ENCODE measurements at regions not wholly inside any gene's neighbourhood (a gene's known extent, or its start where the extent isn't known, plus 50 kb on each side); places are given as distances from the start of the nearest gene placed in this dataset.
A peak's percentile ranks its signal among the peaks of the same experiment; 100 is the strongest.

- TF ChIP-seq CTBP1 (IDR thresholded peaks at IDR 0.05; ENCODE audit: borderline replicate concordance): no peak
- no peak for TF ChIP-seq PKNOX1 (IDR thresholded peaks at IDR 0.05)
- DNase-seq (ENCODE audit: extremely low spot score): no peak
- ChIA-PET POLR2A (no interaction called here), CTCF (no interaction called here)
Measured at GRCh38 chr5:26791433-26791832, 247.0 kb downstream of the CDH9 start.

- DNase-seq (ENCODE audit: extremely low spot score): no peak
- CTCF ChIA-PET: no interaction called here
- TF ChIP-seq ARNT (IDR thresholded peaks at IDR 0.05): no peak
- TF ChIP-seq BHLHE40 (IDR thresholded peaks at IDR 0.05; ENCODE audit: borderline replicate concordance): no peak
- TF ChIP-seq FOXK2 (IDR thresholded peaks at IDR 0.05): no peak
- no peak for TF ChIP-seq FOXA1 (IDR thresholded peaks at IDR 0.05)
- TF ChIP-seq ELF4 (IDR thresholded peaks at IDR 0.05): no peak
- TF ChIP-seq FOXM1 (IDR thresholded peaks at IDR 0.05; ENCODE audit: borderline replicate concordance): no peak
- TF ChIP-seq ZNF384 (IDR thresholded peaks at IDR 0.05): no peak
- TF ChIP-seq TARDBP (IDR thresholded peaks at IDR 0.05): no peak
- no peak for TF ChIP-seq HDGF (IDR thresholded peaks at IDR 0.05; ENCODE audit: borderline replicate concordance)
- no peak for TF ChIP-seq LEF1 (IDR thresholded peaks at IDR 0.05; ENCODE audit: borderline replicate concordance)
- TF ChIP-seq L3MBTL2 (conservative IDR thresholded peaks at IDR 0.05): no peak
- no peak for TF ChIP-seq PKNOX1 (IDR thresholded peaks at IDR 0.05)
- TF ChIP-seq SP1 (IDR thresholded peaks at IDR 0.05): no peak
- no peak for TF ChIP-seq CTBP1 (IDR thresholded peaks at IDR 0.05; ENCODE audit: borderline replicate concordance)
- no peak for TF ChIP-seq NFRKB (IDR thresholded peaks at IDR 0.05)
- no peak for TF ChIP-seq SUZ12 (IDR thresholded peaks at IDR 0.05)
- POLR2A ChIA-PET: no interaction called here
Measured at GRCh38 chr5:26791021-26791420, 247.4 kb downstream of the CDH9 start.

- POLR2A ChIA-PET: no interaction called here
- CTCF ChIA-PET: no interaction called here
Measured at GRCh38 chr5:26763215-26763614, 275.2 kb downstream of the CDH9 start.

GRCh38 chr5:26761446-26761845, 276.9 kb downstream of the CDH9 start:
- ChIA-PET POLR2A (no interaction called here), CTCF (interaction anchor here (0.7 kb wide), 1 partner anchor 1700 kb away, joined by 3 read pairs; no protein-coding TSS in a partner anchor)
- TF ChIP-seq FOXK2 (IDR thresholded peaks at IDR 0.05): no peak
- TF ChIP-seq ARNT (IDR thresholded peaks at IDR 0.05): no peak
- TF ChIP-seq ZNF384 (IDR thresholded peaks at IDR 0.05): no peak
- TF ChIP-seq SUZ12 (IDR thresholded peaks at IDR 0.05): no peak
- no peak for TF ChIP-seq ELF4 (IDR thresholded peaks at IDR 0.05)
- no peak for TF ChIP-seq SP1 (IDR thresholded peaks at IDR 0.05)
- no peak for TF ChIP-seq PKNOX1 (IDR thresholded peaks at IDR 0.05)
- no peak for TF ChIP-seq L3MBTL2 (conservative IDR thresholded peaks at IDR 0.05)
- TF ChIP-seq CTBP1 (IDR thresholded peaks at IDR 0.05; ENCODE audit: borderline replicate concordance): no peak
- TF ChIP-seq BHLHE40 (IDR thresholded peaks at IDR 0.05; ENCODE audit: borderline replicate concordance): no peak
- no peak for TF ChIP-seq TARDBP (IDR thresholded peaks at IDR 0.05)
- no peak for TF ChIP-seq FOXA1 (IDR thresholded peaks at IDR 0.05)
- no peak for DNase-seq (ENCODE audit: extremely low spot score)

More at GRCh38 chr5:26763215-26763614, 275.2 kb downstream of the CDH9 start:
- DNase-seq (ENCODE audit: extremely low spot score): no peak
- TF ChIP-seq L3MBTL2 (conservative IDR thresholded peaks at IDR 0.05): no peak
- TF ChIP-seq HDGF (IDR thresholded peaks at IDR 0.05; ENCODE audit: borderline replicate concordance): no peak
- TF ChIP-seq SUZ12 (IDR thresholded peaks at IDR 0.05): no peak
- no peak for TF ChIP-seq NFRKB (IDR thresholded peaks at IDR 0.05)
- TF ChIP-seq SP1 (IDR thresholded peaks at IDR 0.05): no peak
- TF ChIP-seq TARDBP (IDR thresholded peaks at IDR 0.05): no peak
- TF ChIP-seq BHLHE40 (IDR thresholded peaks at IDR 0.05; ENCODE audit: borderline replicate concordance): no peak
- no peak for TF ChIP-seq FOXM1 (IDR thresholded peaks at IDR 0.05; ENCODE audit: borderline replicate concordance)

- POLR2A ChIA-PET: no interaction called here
- no peak for TF ChIP-seq PKNOX1 (IDR thresholded peaks at IDR 0.05)
- TF ChIP-seq ZNF384 (IDR thresholded peaks at IDR 0.05): no peak
- no peak for TF ChIP-seq FOXM1 (IDR thresholded peaks at IDR 0.05; ENCODE audit: borderline replicate concordance)
- no peak for TF ChIP-seq HDGF (IDR thresholded peaks at IDR 0.05; ENCODE audit: borderline replicate concordance)
- no peak for TF ChIP-seq L3MBTL2 (conservative IDR thresholded peaks at IDR 0.05)
- no peak for TF ChIP-seq ARNT (IDR thresholded peaks at IDR 0.05)
- TF ChIP-seq CTBP1 (IDR thresholded peaks at IDR 0.05; ENCODE audit: borderline replicate concordance): no peak
- no peak for TF ChIP-seq ELF4 (IDR thresholded peaks at IDR 0.05)
- no peak for TF ChIP-seq FOXK2 (IDR thresholded peaks at IDR 0.05)
- no peak for TF ChIP-seq NFRKB (IDR thresholded peaks at IDR 0.05)
- TF ChIP-seq LEF1 (IDR thresholded peaks at IDR 0.05; ENCODE audit: borderline replicate concordance): no peak
- no peak for TF ChIP-seq BHLHE40 (IDR thresholded peaks at IDR 0.05; ENCODE audit: borderline replicate concordance)
- TF ChIP-seq TARDBP (IDR thresholded peaks at IDR 0.05): no peak
- TF ChIP-seq SP1 (IDR thresholded peaks at IDR 0.05): no peak
- DNase-seq (ENCODE audit: extremely low spot score): peak; percentile 5
- CTCF ChIA-PET: no interaction called here
Measured at GRCh38 chr5:26761045-26761444, 277.3 kb downstream of the CDH9 start.

GRCh38 chr5:26757941-26758340, 280.4 kb downstream of the CDH9 start:
- ChIA-PET POLR2A (no interaction called here), CTCF (interaction anchor here (0.6 kb wide), 2 partner anchors 331 to 422 kb away, joined by 3 read pairs; no protein-coding TSS in a partner anchor)
- DNase-seq (ENCODE audit: extremely low spot score): no peak
- TF ChIP-seq SP1 (IDR thresholded peaks at IDR 0.05) (no peak), TARDBP (IDR thresholded peaks at IDR 0.05) (no peak), BHLHE40 (IDR thresholded peaks at IDR 0.05; ENCODE audit: borderline replicate concordance) (no peak), PKNOX1 (IDR thresholded peaks at IDR 0.05) (no peak)

All from HEK293T (cell line).